GM12892 (cell line): ENCODE measurements at regions not wholly inside any gene's neighbourhood (a gene's known extent, or its start where the extent isn't known, plus 50 kb on each side); places are given as distances from the start of the nearest gene placed in this dataset.

ENCODE experiments used
- POLR2A ChIP-seq: IDR thresholded peaks from 2 replicates; pipeline ENCODE4 v1.6.1; 2011; ENCODE audit warnings: low read depth, low read length, control low read depth
- POLR2AphosphoS5 ChIP-seq: IDR thresholded peaks from 2 replicates; pipeline ENCODE4 v1.6.1; 2011; ENCODE audit warnings: low read depth, low read length, control low read depth
- TAF1 ChIP-seq: IDR thresholded peaks from 2 replicates; pipeline ENCODE4 v1.6.1; 2011; ENCODE audit warnings: low read depth, mild to moderate bottlenecking, control low read depth, low read length, borderline replicate concordance

GRCh38 chrX:28127662-28128061, 146.4 kb upstream of the DCAF8L1 start:
- TF ChIP-seq POLR2A, result no peak
- no peak for TF ChIP-seq POLR2AphosphoS5
- TF ChIP-seq TAF1, result no peak
